OCI-M1 (cell line): ENCODE measurements at regions not wholly inside any gene's neighbourhood (a gene's known extent, or its start where the extent isn't known, plus 50 kb on each side); places are given as distances from the start of the nearest gene placed in this dataset.
"Not testable (repeated sequence)": the region's sequence is repeated elsewhere in the genome, so short reads cannot be mapped to it uniquely, and the experiment has no call there.

Experiments used
- DNase-seq: peaks from one replicate; lab custom pipeline; 2025; lab: John Stamatoyannopoulos, UW

GRCh38 chr3:87793337-87793877 is 265.4 kb downstream of the CGGBP1 start:
- no peak for DNase-seq

GRCh38 chr3:87792534-87793336 is 266.1 kb downstream of the CGGBP1 start, which contains the start of gene HTR1F:
Gene HTR1F (plus strand): TSS chr3:87792706.
- peak; percentile 17 for DNase-seq

- no peak for DNase-seq
Measured at GRCh38 chr3:87792198-87792533, 266.6 kb downstream of the CGGBP1 start.

- DNase-seq: no peak
Measured at GRCh38 chr3:87791248-87792027, 267.4 kb downstream of the CGGBP1 start.

- DNase-seq: not testable (repeated sequence)
Measured at GRCh38 chr3:87789049-87789448, 269.8 kb downstream of the CGGBP1 start.

- DNase-seq: no peak
Measured at GRCh38 chr3:87788516-87788915, 270.3 kb downstream of the CGGBP1 start.

GRCh38 chr3:87780811-87781210 is 278.0 kb downstream of the CGGBP1 start:
- peak; percentile 19 for DNase-seq

GRCh38 chr3:87778876-87779275 is 279.9 kb downstream of the CGGBP1 start:
- no peak for DNase-seq

GRCh38 chr3:87771337-87772192 is 287.2 kb downstream of the CGGBP1 start:
- peak; percentile 61 for DNase-seq

GRCh38 chr3:87766721-87767120 is 292.1 kb downstream of the CGGBP1 start:
- DNase-seq: no peak

- no peak for DNase-seq
Measured at GRCh38 chr3:87765256-87765655, 293.5 kb downstream of the CGGBP1 start.

- no peak for DNase-seq
Measured at GRCh38 chr3:87761795-87762194, 297.0 kb downstream of the CGGBP1 start.

- no peak for DNase-seq
Measured at GRCh38 chr3:87761341-87761740, 297.5 kb downstream of the CGGBP1 start.

- DNase-seq: no peak
Measured at GRCh38 chr3:87756616-87757015, 302.2 kb downstream of the CGGBP1 start.

- no peak for DNase-seq
Measured at GRCh38 chr3:87755852-87756251, 303.0 kb downstream of the CGGBP1 start.

- DNase-seq: no peak
Measured at GRCh38 chr3:87742250-87742649, 316.6 kb downstream of the CGGBP1 start.

GRCh38 chr3:87740894-87741293 is 317.9 kb downstream of the CGGBP1 start:
- not testable (repeated sequence) for DNase-seq

GRCh38 chr3:87737817-87738216 is 321.0 kb downstream of the CGGBP1 start:
- DNase-seq: not testable (repeated sequence)

- no peak for DNase-seq
Measured at GRCh38 chr3:87733671-87734367, 325.0 kb downstream of the CGGBP1 start.

- DNase-seq: no peak
Measured at GRCh38 chr3:87732294-87732693, 326.5 kb downstream of the CGGBP1 start.

GRCh38 chr3:87727783-87728182 is 331.0 kb downstream of the CGGBP1 start:
- no peak for DNase-seq
